PC-9 (cell line): ENCODE measurements at regions not wholly inside any gene's neighbourhood (a gene's known extent, or its start where the extent isn't known, plus 50 kb on each side); places are given as distances from the start of the nearest gene placed in this dataset.

ENCODE experiments used
- BruUV-seq: library from RNA; stranded (reverse); fragments of 400-500 nt; replicated peaks from 2 replicates; lab custom pipeline; 2021; lab: Mats Ljungman, UMichigan
- CTCF ChIA-PET: fragments of 300-600 bp; sonication (Branson Sonifier 250); formaldehyde crosslinking; loops from one replicate; lab custom pipeline; 2022; ENCODE audit warnings: antibody characterized with exemption; lab: Charles Lee
- POLR2A ChIA-PET: fragments of 300-600 bp; sonication (Branson Sonifier 250); formaldehyde crosslinking; loops from one replicate; lab custom pipeline; 2022; ENCODE audit warnings: antibody characterized with exemption; ENCODE audit not compliant: unreplicated experiment; lab: Charles Lee
- DNase-seq, 2 experiments: peaks; one replicate each; pipeline versions ENCODE4 v3.0.0 to v3.0.0-alpha.2; 2015 to 2022; ENCODE audit warnings: mixed read lengths in 1 of 2
- H2AFZ ChIP-seq: fragments of 200-600 bp; sonication (generic); 2 replicates; pipeline ENCODE4 v1.8.1; 2017; ENCODE audit warnings: antibody characterized with exemption
- H3F3A ChIP-seq: fragments of 200-600 bp; sonication (generic); 2 replicates; pipeline ENCODE4 v1.8.1; 2017; ENCODE audit warnings: antibody characterized with exemption, mild to moderate bottlenecking, low read depth; ENCODE audit not compliant: insufficient read depth
- H3K27ac ChIP-seq: fragments of 200-600 bp; sonication (generic); 2 replicates; pipeline ENCODE4 v1.6.1; 2016; ENCODE audit warnings: mixed run types
- H3K27me3 ChIP-seq: fragments of 200-600 bp; sonication (generic); 2 replicates; pipeline ENCODE4 v1.6.1; 2016; ENCODE audit warnings: low read depth, mixed run types; ENCODE audit not compliant: insufficient read depth
- H3K36me3 ChIP-seq: fragments of 200-600 bp; sonication (generic); 2 replicates; pipeline ENCODE4 v1.6.1; 2016; ENCODE audit warnings: low read depth, mixed run types
- H3K4me1 ChIP-seq: fragments of 200-600 bp; sonication (generic); replicated peaks from 2 replicates; pipeline ENCODE4 v1.6.1; 2016; ENCODE audit warnings: mixed run types; ENCODE audit not compliant: insufficient read depth
- H3K4me2 ChIP-seq: fragments of 200-600 bp; sonication (generic); 2 replicates; pipeline ENCODE4 v1.6.1; 2017; ENCODE audit warnings: mixed run types
- H3K4me3 ChIP-seq: fragments of 200-600 bp; sonication (generic); 2 replicates; pipeline ENCODE4 v1.6.1; 2016; ENCODE audit warnings: mixed run types
- H3K79me2 ChIP-seq: fragments of 200-600 bp; sonication (generic); 2 replicates; pipeline ENCODE4 v1.6.1; 2017; ENCODE audit warnings: low read depth, mixed run types
- H3K9me2 ChIP-seq: fragments of 200-600 bp; sonication (generic); 2 replicates; pipeline ENCODE4 v1.8.1; 2017; ENCODE audit warnings: mild to moderate bottlenecking; ENCODE audit not compliant: insufficient read depth
- H3K9me3 ChIP-seq: fragments of 200-600 bp; sonication (generic); 2 replicates; pipeline ENCODE4 v1.8.1; 2016; ENCODE audit warnings: low read depth; ENCODE audit not compliant: insufficient read depth
- H4K20me1 ChIP-seq: fragments of 200-600 bp; sonication (generic); 2 replicates; pipeline ENCODE4 v1.8.1; 2017; ENCODE audit not compliant: insufficient read depth
- EZH2 ChIP-seq: fragments of 200-600 bp; sonication (generic); IDR thresholded peaks from 2 replicates; pipeline ENCODE4 v1.8.0; 2017; ENCODE audit warnings: antibody characterized with exemption, low read depth
- intact Hi-C: fragments of 100-400 bp; cut with micrococcal nuclease; formaldehyde crosslinking; loops from one replicate; pipeline ENCODE4 v1.10.0; 2022; ENCODE audit not compliant: unreplicated experiment
- TF ChIP-seq, protein P1 (sequence below): fragments of 200-600 bp; sonication (generic); conservative IDR thresholded peaks from 2 replicates; pipeline ENCODE4 v1.6.1; 2017; ENCODE audit warnings: mixed run types, antibody characterized with exemption, mild to moderate bottlenecking, moderate library complexity

DNA sequence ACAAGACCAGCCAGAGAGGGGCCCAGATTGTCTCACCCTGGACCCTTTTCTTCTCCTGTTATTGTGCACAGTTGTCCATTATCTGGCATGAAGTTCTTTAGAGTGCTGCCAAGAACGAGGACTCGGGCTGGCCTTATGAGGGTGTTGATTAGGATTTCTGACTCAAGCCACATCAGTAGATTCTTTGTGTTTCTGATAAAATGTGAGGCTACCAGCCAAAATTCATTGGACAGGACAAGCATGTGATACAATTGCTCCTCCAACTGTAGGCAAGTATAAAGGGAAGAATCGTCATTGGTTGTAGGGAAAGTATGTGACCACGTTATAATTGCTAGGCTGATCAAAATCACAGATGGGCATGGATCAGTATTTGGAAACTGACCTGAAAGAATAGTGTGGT, 99.2 kb upstream of the TMC3 start:
- Histone ChIP-seq H3K27ac (no peak overlapping the region), H3K4me1 (no peaks in the 10 kb centered on the region), H3K27me3 (peaks cover 7% of the 10 kb centered on the region; the same call in 1 of the 2 replicates), H3F3A (no peaks in the 10 kb centered on the region), H4K20me1 (no peaks in the 10 kb centered on the region), H3K36me3 (no peaks in the 10 kb centered on the region), H2AFZ (no peak overlapping the region), H3K4me3 (no peak overlapping the region), H3K4me2 (no peak overlapping the region), H3K9me2 (no peaks in the 10 kb centered on the region), H3K79me2 (no peaks in the 10 kb centered on the region), H3K9me3 (no peaks in the 10 kb centered on the region)
- TF ChIP-seq, protein P1, sequence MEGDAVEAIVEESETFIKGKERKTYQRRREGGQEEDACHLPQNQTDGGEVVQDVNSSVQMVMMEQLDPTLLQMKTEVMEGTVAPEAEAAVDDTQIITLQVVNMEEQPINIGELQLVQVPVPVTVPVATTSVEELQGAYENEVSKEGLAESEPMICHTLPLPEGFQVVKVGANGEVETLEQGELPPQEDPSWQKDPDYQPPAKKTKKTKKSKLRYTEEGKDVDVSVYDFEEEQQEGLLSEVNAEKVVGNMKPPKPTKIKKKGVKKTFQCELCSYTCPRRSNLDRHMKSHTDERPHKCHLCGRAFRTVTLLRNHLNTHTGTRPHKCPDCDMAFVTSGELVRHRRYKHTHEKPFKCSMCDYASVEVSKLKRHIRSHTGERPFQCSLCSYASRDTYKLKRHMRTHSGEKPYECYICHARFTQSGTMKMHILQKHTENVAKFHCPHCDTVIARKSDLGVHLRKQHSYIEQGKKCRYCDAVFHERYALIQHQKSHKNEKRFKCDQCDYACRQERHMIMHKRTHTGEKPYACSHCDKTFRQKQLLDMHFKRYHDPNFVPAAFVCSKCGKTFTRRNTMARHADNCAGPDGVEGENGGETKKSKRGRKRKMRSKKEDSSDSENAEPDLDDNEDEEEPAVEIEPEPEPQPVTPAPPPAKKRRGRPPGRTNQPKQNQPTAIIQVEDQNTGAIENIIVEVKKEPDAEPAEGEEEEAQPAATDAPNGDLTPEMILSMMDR = no peak
- TF ChIP-seq EZH2 = no peak
- no peak for DNase-seq
- intact Hi-C loops = no loop called here
- ChIA-PET POLR2A (no interaction called here), CTCF (no interaction called here)
- no TSS peak for BruUV-seq

DNA sequence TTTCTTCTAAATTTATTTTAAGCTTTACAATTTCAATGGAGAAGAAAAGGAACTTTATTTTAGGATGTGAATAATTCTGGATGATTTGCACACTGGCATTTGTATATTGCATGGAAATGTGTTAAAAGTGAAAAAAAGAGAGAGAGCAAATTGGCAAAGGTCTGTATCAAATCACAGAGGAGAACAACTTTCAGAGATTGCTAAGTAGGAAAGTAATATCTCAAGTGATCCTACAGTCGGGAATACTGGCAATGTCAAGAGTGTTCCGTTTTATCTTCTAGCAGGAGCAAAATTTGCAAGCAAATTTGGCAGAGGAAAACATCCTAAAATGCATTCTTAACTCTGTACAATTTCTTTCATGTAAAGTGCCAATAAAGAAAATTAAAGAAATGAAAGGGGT, 97.1 kb upstream of the TMC3 start:
- H3K9me2 ChIP-seq = no peaks in the 10 kb centered on the region
- intact Hi-C loops = no loop called here
- H3K9me3 ChIP-seq = no peaks in the 10 kb centered on the region
- no peak overlapping the region for H3K27ac ChIP-seq
- H2AFZ ChIP-seq = no peak overlapping the region
- POLR2A ChIA-PET = no interaction called here
- no peak for TF ChIP-seq EZH2
- TF ChIP-seq, protein P1 = no peak
- BruUV-seq = no TSS peak
- no peak overlapping the region for H3K4me3 ChIP-seq
- H3K36me3 ChIP-seq = no peaks in the 10 kb centered on the region
- H3F3A ChIP-seq = no peaks in the 10 kb centered on the region
- CTCF ChIA-PET = no interaction called here
- H3K27me3 ChIP-seq = peaks cover 7% of the 10 kb centered on the region; the same call in 1 of the 2 replicates
- no peak for DNase-seq
- H3K4me1 ChIP-seq = no peaks in the 10 kb centered on the region
- no peaks in the 10 kb centered on the region for H3K79me2 ChIP-seq
- no peaks in the 10 kb centered on the region for H4K20me1 ChIP-seq
- H3K4me2 ChIP-seq = no peak overlapping the region

DNA sequence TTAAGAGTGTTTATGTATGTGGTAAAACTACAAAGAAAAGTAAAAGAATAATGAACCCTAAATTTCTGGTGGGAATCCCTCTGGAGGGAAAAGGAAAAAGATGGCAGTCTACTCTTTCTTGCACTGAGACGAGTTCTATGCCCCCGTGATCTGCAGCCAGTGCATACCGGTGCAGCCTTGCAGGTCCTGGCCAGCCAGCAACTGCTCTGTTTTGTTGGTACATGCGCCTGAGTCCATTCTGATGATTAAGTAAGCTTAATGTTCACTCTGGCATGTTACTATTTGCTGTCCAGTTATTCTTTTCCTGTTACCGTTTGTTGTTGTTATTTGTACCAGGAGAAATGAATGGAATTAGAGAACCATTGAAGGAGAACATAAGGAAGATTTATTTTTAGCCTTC, 95.1 kb upstream of the TMC3 start:
- Histone ChIP-seq H3K4me2 (no peak overlapping the region), H3K4me3 (no peak overlapping the region), H2AFZ (no peak overlapping the region), H3F3A (no peaks in the 10 kb centered on the region), H3K36me3 (no peaks in the 10 kb centered on the region), H4K20me1 (no peaks in the 10 kb centered on the region), H3K27me3 (peaks cover 7% of the 10 kb centered on the region; the same call in 1 of the 2 replicates), H3K4me1 (no peaks in the 10 kb centered on the region), H3K9me2 (no peaks in the 10 kb centered on the region), H3K79me2 (no peaks in the 10 kb centered on the region), H3K9me3 (no peaks in the 10 kb centered on the region), H3K27ac (no peak overlapping the region)
- no TSS peak for BruUV-seq
- intact Hi-C loops = no loop called here
- ChIA-PET CTCF (no interaction called here), POLR2A (no interaction called here)
- TF ChIP-seq EZH2 = no peak
- TF ChIP-seq, protein P1 = no peak
- no peak for DNase-seq
